GM21529 (cell line): ENCODE measurements at regions not wholly inside any gene's neighbourhood (a gene's known extent, or its start where the extent isn't known, plus 50 kb on each side); places are given as distances from the start of the nearest gene placed in this dataset.
"Not testable (repeated sequence)": the region's sequence is repeated elsewhere in the genome, so short reads cannot be mapped to it uniquely, and the experiment has no call there.

ENCODE experiments used
- ATAC-seq: cut with Tn5 transposase; IDR thresholded peaks from one replicate; pipeline ENCODE4 v1.9.1; 2021; ENCODE audit not compliant: unreplicated experiment

- no peak for ATAC-seq
Observed at GRCh38 chr4:54403700-54404453, 174.8 kb downstream of the PDGFRA start.

GRCh38 chr4:54409270-54409817 is 180.3 kb downstream of the PDGFRA start:
- ATAC-seq, result not testable (repeated sequence)

GRCh38 chr4:54414545-54414944 is 185.5 kb downstream of the PDGFRA start:
- ATAC-seq, result no peak

DNA sequence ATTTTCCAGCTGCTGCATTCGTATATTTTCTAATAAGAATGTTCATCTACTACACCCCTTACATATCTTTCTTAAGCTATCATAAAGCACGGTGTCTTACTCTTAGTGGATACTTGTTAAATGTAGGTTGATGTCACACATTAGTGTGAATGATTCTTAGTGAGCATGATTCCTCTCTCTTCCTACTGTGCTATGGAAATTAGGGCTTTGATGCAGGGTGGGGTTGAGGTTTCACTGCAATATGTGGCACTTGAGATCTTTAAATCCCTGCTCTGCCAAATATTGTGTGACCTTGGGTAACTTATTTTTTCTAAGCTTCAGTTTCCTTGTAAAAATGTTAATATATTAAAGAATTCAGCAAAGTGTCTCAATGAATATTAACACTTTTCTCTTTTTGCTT is 188.4 kb downstream of the PDGFRA start:
- ATAC-seq, result no peak

- no peak for ATAC-seq
Observed at GRCh38 chr4:54418468-54418867, 189.4 kb downstream of the PDGFRA start.

- no peak for ATAC-seq
Observed at GRCh38 chr4:54423066-54423465, 194.0 kb downstream of the PDGFRA start.

- ATAC-seq, result no peak
Observed at GRCh38 chr4:54427826-54428225, 198.7 kb downstream of the PDGFRA start.

DNA sequence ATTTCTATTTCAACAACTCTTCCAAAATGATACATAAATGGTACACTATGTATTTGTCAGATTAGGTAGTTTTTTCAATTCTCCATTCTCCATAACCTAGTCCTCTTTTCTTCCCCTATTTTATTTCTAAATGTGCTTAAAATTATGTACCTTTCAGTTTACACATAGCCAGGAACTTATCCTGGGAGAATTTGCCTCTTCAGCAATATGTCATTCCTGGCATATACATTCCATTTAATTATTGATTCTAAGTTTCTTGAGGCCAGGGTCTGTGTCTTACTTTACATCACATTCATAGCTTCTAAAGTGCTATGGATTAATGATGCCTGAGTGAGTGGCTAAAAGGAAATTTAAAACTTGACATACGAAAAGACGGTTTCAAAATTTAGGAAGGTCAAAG is 199.8 kb downstream of the PDGFRA start:
- no peak for ATAC-seq

DNA sequence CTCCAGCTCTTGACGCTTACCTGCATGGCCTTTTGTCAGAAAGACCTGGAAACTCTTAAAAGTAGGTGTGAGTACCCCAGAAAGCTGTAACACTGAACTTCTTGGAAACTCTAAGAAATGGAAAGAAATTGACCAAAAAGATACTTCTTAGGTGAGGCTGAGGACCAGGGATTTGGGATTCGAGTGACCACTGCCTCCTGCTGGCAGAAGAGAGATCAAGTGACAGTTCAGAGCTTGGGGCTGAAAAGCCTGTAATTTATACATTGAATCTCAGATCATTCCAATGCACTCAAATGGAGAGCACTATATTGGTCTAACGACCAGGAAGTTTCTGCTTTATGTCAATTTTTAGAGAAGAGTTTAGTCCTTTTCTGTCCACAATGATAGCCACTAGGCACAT is 204.6 kb downstream of the PDGFRA start:
- ATAC-seq, result no peak

GRCh38 chr4:54439831-54440243 is 210.7 kb downstream of the PDGFRA start:
- no peak for ATAC-seq

- no peak for ATAC-seq
Observed at GRCh38 chr4:54440394-54441136, 211.5 kb downstream of the PDGFRA start.

DNA sequence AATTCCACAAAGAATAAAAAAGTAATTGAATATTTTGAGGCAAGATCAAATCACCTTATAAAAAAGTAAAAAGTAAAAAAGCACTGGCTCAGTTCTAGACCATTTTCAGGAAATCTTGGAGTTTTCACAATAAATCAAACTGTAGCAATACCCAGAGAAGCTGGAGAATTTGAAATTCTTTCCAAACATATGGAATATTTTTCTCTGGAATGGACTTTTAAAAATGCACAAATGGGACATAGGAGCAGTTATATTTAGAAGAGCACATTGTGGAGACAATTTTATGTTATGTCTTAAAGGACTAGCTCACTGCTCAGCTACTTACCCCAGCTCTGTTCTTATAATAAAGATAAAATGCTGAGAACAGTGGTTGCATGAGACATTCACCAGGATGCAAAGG is 211.9 kb upstream of the KIT start:
- ATAC-seq, result no peak

DNA sequence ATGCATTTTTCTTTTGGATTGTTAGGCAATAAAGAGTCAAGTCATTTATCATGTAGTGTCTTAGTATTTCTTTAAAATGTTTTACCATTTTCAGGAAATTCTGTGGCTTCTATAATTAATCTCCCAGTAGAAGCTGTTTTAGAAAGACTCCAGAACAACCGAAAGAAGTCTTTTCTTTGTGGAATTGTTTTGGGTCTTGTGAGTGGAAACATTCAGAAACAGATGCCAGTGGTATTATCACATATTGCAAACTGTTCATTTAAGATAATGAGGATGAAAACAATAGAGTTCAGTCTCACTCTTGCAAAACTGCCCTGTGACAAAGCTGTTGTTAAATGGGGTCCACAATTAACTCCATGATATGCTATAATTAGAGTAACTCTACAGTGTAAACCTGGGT is 211.2 kb upstream of the KIT start:
- ATAC-seq, result no peak

DNA sequence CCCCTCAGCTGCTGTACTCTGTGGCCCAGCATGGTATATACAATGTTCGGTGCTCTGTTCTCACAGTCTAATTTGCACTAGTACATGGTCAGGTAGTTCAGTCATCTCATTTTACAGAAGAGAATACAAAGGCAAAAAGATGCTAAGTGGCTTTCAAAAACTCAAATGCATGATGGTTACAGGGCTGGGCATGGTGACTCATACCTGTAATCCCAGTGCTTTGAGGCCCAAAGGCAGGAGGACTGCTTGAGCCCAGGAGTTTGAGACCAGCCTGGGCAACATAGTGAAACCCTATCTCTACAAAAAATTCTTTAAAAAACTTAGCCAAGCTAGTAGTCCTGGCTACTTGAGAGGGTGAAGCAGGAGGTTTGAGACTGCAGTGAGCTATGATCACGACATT is 210.5 kb upstream of the KIT start:
- ATAC-seq, result no peak

DNA sequence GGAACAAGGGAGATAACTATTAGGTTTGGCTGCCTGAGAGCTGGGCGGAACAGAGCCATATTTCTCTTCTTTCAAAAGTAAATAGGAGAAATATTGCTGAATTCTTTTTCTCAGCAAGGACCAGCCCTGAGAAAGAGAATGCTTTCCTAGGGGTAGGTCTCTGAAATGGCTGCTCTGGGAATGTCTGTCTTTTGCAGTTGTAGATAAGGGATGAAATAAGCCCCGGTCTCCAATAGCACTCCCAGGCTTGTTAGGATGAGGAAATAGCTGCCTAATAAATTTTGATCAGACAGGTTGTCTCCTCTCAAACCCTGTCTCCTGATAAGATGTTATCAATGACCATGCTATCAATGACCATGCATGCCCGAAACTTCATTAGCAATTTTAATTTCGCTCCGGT is 207.8 kb upstream of the KIT start:
- ATAC-seq, result no peak

GRCh38 chr4:54466960-54467359 is 190.8 kb upstream of the KIT start:
- ATAC-seq, result not testable (repeated sequence)

GRCh38 chr4:54473077-54473545 is 184.6 kb upstream of the KIT start:
- ATAC-seq, result no peak

- ATAC-seq, result no peak
Observed at GRCh38 chr4:54473798-54474197, 184.0 kb upstream of the KIT start.

GRCh38 chr4:54475546-54475945 is 182.2 kb upstream of the KIT start:
- no peak for ATAC-seq

DNA sequence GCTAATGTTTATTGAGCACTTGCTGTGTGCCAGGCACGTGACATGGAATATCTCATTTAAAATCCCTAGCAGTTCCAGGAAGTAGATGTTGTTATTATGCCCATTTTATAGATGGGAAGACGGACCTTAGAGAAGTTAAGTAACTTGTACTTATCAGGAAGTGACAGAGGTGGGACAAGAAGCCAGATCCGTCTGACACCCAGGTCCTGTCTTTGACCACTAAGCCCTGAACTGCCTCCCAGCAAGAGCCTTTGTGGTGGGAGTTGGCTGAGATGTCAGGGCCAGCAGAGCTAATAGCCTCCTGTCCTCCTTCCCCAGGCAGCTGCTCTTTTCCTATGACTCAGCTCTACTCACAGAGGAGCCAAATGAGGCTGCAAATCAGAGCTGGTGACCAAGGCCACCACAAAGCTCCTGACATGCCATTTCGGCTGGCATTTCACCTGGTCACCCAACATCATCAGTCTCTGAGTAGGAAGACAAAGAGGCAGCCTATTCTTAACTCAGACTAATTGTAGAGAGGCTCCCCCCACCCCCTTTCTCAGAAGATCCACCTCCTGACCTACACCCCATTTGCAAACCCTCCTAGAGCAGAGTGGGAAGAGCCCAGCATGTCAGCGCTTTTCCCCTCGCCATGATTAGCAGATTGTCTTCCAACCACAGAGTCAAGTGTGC is 175.1 kb upstream of the KIT start:
- ATAC-seq, result no peak

- no peak for ATAC-seq
Observed at GRCh38 chr4:54484383-54484782, 173.4 kb upstream of the KIT start.

DNA sequence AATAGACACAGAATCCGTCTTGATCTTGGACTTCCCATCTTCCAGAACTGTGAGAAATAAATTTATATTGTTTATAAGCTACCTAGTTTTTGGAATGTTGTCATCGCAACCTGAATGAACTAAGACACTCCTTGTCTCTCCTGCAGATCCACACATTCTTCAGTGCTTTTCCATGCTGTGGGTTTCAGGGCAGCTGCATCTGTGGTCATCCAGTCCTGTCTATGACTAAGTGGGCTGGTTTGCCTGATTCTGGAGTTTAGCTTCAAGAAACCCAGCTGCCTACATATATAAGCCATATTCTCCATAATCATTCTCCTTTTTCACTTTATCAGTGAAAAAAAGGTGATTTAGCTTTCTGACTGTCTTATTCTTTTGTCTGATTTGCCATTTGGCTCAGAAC is 170.3 kb upstream of the KIT start:
- no peak for ATAC-seq
